ENCODE measurements at regions not wholly inside any gene's neighbourhood (a gene's known extent, or its start where the extent isn't known, plus 50 kb on each side); places are given as distances from the start of the nearest gene placed in this dataset.
"Not testable (repeated sequence)": the region's sequence is repeated elsewhere in the genome, so short reads cannot be mapped to it uniquely, and the experiment has no call there.

GRCh38 chrY:25108180-25108579, 56.3 kb upstream of the BPY2C start:
- not testable (repeated sequence) for TF ChIP-seq CTCF (IDR thresholded peaks at IDR 0.05 in 4 of 5, conservative IDR thresholded peaks at IDR 0.05 in 1 of 5); POLR2A (IDR thresholded peaks at IDR 0.05)

All from gastrocnemius medialis (tissue), 4 donors.